UCSD-AML1 (cell line): ENCODE measurements at regions not wholly inside any gene's neighbourhood (a gene's known extent, or its start where the extent isn't known, plus 50 kb on each side); places are given as distances from the start of the nearest gene placed in this dataset.

Experiments used
- DNase-seq: peaks from one replicate; lab custom pipeline; 2025; ENCODE audit not compliant: unreplicated experiment; lab: John Stamatoyannopoulos, UW

- DNase-seq: no peak
Measured at GRCh38 chr16:88316941-88317612, 65.7 kb upstream of the ZNF469 start.

- no peak for DNase-seq
Measured at GRCh38 chr16:88317613-88317965, 65.2 kb upstream of the ZNF469 start.

- DNase-seq: no peak
Measured at GRCh38 chr16:88318051-88318450, 64.7 kb upstream of the ZNF469 start.

GRCh38 chr16:88318521-88318920 lies 64.2 kb upstream of the ZNF469 start:
- no peak for DNase-seq

- no peak for DNase-seq
Measured at GRCh38 chr16:88319116-88319965, 63.4 kb upstream of the ZNF469 start.

- DNase-seq: no peak
Measured at GRCh38 chr16:88320947-88321634, 61.7 kb upstream of the ZNF469 start.

- no peak for DNase-seq
Measured at GRCh38 chr16:88321635-88322499, 60.9 kb upstream of the ZNF469 start.

GRCh38 chr16:88322500-88322970 lies 60.2 kb upstream of the ZNF469 start:
- DNase-seq: no peak

- DNase-seq: no peak
Measured at GRCh38 chr16:88323041-88323440, 59.7 kb upstream of the ZNF469 start.

GRCh38 chr16:88323546-88324330 lies 59.0 kb upstream of the ZNF469 start:
- no peak for DNase-seq

- DNase-seq: no peak
Measured at GRCh38 chr16:88325087-88325750, 57.5 kb upstream of the ZNF469 start.

- DNase-seq: no peak
Measured at GRCh38 chr16:88325976-88326375, 56.8 kb upstream of the ZNF469 start.

- no peak for DNase-seq
Measured at GRCh38 chr16:88326611-88327485, 55.9 kb upstream of the ZNF469 start.

GRCh38 chr16:88327561-88328312 lies 55.0 kb upstream of the ZNF469 start:
- DNase-seq: no peak

- no peak for DNase-seq
Measured at GRCh38 chr16:88328313-88328980, 54.3 kb upstream of the ZNF469 start.

GRCh38 chr16:88329726-88330700 lies 52.7 kb upstream of the ZNF469 start:
- DNase-seq: no peak
